H9 (cell line): ENCODE measurements at regions not wholly inside any gene's neighbourhood (a gene's known extent, or its start where the extent isn't known, plus 50 kb on each side); places are given as distances from the start of the nearest gene placed in this dataset.
A peak's percentile ranks its signal among the peaks of the same experiment; 100 is the strongest.

Experiments
- DNase-seq: peaks from one replicate; pipeline ENCODE4 v3.0.0-alpha.2; 2017
- H2AFZ ChIP-seq: one replicate; pipeline ENCODE4 v1.6.1; 2013; ENCODE audit warnings: mild to moderate bottlenecking, low read length, control low read depth, moderate library complexity
- H2AK5ac ChIP-seq: 2 replicates; pipeline ENCODE4 v1.6.1; 2013; ENCODE audit warnings: low read length, control low read depth, mixed read lengths; ENCODE audit not compliant: insufficient read length
- H2BK120ac ChIP-seq: one replicate; pipeline ENCODE4 v1.6.1; 2013; ENCODE audit warnings: low read depth, mild to moderate bottlenecking, low read length, control low read depth, inconsistent platforms; ENCODE audit not compliant: poor library complexity, severe bottlenecking
- H2BK12ac ChIP-seq: 2 replicates; pipeline ENCODE4 v1.6.1; 2013; ENCODE audit warnings: low read length, control low read depth, mixed read lengths, low read depth; ENCODE audit not compliant: insufficient read length
- H2BK15ac ChIP-seq: 2 replicates; pipeline ENCODE4 v1.6.1; 2013; ENCODE audit warnings: low read depth, low read length, control low read depth
- H2BK20ac ChIP-seq: one replicate; pipeline ENCODE4 v1.6.1; 2013; ENCODE audit warnings: low read depth, mild to moderate bottlenecking, low read length, control low read depth, inconsistent platforms; ENCODE audit not compliant: poor library complexity, severe bottlenecking
- H2BK5ac ChIP-seq: 2 replicates; pipeline ENCODE4 v1.6.1; 2013; ENCODE audit warnings: low read length, control low read depth, mixed read lengths; ENCODE audit not compliant: insufficient read length
- H3K14ac ChIP-seq: 2 replicates; pipeline ENCODE4 v1.6.1; 2013; ENCODE audit warnings: low read length, control low read depth; ENCODE audit not compliant: insufficient read depth
- H3K18ac ChIP-seq: 2 replicates; pipeline ENCODE4 v1.6.1; 2013; ENCODE audit warnings: low read depth, mild to moderate bottlenecking, mixed read lengths, low read length, control low read depth; ENCODE audit not compliant: insufficient read length
- H3K23ac ChIP-seq: 2 replicates; pipeline ENCODE4 v1.6.1; 2013; ENCODE audit warnings: low read length, control low read depth, mixed read lengths, low read depth; ENCODE audit not compliant: insufficient read length
- H3K23me2 ChIP-seq: 2 replicates; pipeline ENCODE4 v1.6.1; 2013; ENCODE audit warnings: low read depth, mild to moderate bottlenecking, mixed read lengths, low read length, control low read depth; ENCODE audit not compliant: insufficient read length, poor library complexity, severe bottlenecking
- H3K27ac ChIP-seq: 2 replicates; pipeline ENCODE4 v1.5.1; 2013; ENCODE audit warnings: low read length, control low read depth, mixed read lengths, low read depth; ENCODE audit not compliant: insufficient read length
- H3K27me3 ChIP-seq: 2 replicates; pipeline ENCODE4 v1.6.1; 2013; ENCODE audit warnings: low read length, control low read depth, inconsistent platforms; ENCODE audit not compliant: insufficient read depth
- H3K4ac ChIP-seq: 2 replicates; pipeline ENCODE4 v1.6.1; 2013; ENCODE audit warnings: low read depth, mild to moderate bottlenecking, control low read depth, inconsistent platforms, low read length, moderate library complexity
- H3K4me1 ChIP-seq: 2 replicates; pipeline ENCODE4 v1.6.1; 2013; ENCODE audit warnings: low read length, control low read depth, inconsistent platforms; ENCODE audit not compliant: insufficient read depth
- H3K4me2 ChIP-seq: 2 replicates; pipeline ENCODE4 v1.6.1; 2013; ENCODE audit warnings: low read length, control low read depth, mixed read lengths; ENCODE audit not compliant: insufficient read length, insufficient read depth
- H3K56ac ChIP-seq: 2 replicates; pipeline ENCODE4 v1.6.1; 2013; ENCODE audit warnings: low read depth, mild to moderate bottlenecking, mixed read lengths, low read length, control low read depth; ENCODE audit not compliant: insufficient read length
- H3K79me1 ChIP-seq: 2 replicates; pipeline ENCODE4 v1.6.1; 2013; ENCODE audit warnings: low read depth, mild to moderate bottlenecking, moderate library complexity, low read length, control low read depth, inconsistent platforms; ENCODE audit not compliant: insufficient read depth, poor library complexity, severe bottlenecking
- H3K79me2 ChIP-seq: 2 replicates; pipeline ENCODE4 v1.6.1; 2013; ENCODE audit warnings: low read length, control low read depth, inconsistent platforms; ENCODE audit not compliant: insufficient read depth
- H3K9ac ChIP-seq: 2 replicates; pipeline ENCODE4 v1.6.1; 2013; ENCODE audit warnings: low read length, control low read depth, mixed read lengths; ENCODE audit not compliant: insufficient read length; ENCODE audit errors: extremely low read depth
- H3K9me3 ChIP-seq: one replicate; pipeline ENCODE4 v1.6.1; 2013; ENCODE audit warnings: low read depth, low read length, inconsistent platforms; ENCODE audit not compliant: control insufficient read depth
- H3T11ph ChIP-seq: one replicate; pipeline ENCODE4 v1.6.1; 2013; ENCODE audit warnings: mild to moderate bottlenecking, low read length, control low read depth, inconsistent platforms
- H4K20me1 ChIP-seq: one replicate; pipeline ENCODE4 v1.6.1; 2013; ENCODE audit not compliant: control insufficient read depth, insufficient read length, insufficient read depth
- H4K5ac ChIP-seq: 2 replicates; pipeline ENCODE4 v1.6.1; 2013; ENCODE audit warnings: low read depth, mild to moderate bottlenecking, mixed read lengths, low read length, control low read depth; ENCODE audit not compliant: insufficient read length
- H4K8ac ChIP-seq: replicated peaks from 2 replicates; pipeline ENCODE4 v1.6.1; 2013; ENCODE audit warnings: low read length, control low read depth, mixed read lengths, low read depth; ENCODE audit not compliant: insufficient read length
- H4K91ac ChIP-seq: 2 replicates; pipeline ENCODE4 v1.6.1; 2013; ENCODE audit warnings: low read depth, mild to moderate bottlenecking, moderate library complexity, mixed read lengths, low read length, control low read depth; ENCODE audit not compliant: insufficient read length
- H3K27ac Mint-ChIP-seq, 3 experiments: 2 replicates in 2 of 3; 3 replicates in 1 of 3; pipeline ENCODE4 v1.8.0; 2020 to 2021; ENCODE audit warnings: mixed read lengths in 3 of 3, mild to moderate bottlenecking in 1 of 3, moderate library complexity in 1 of 3
- H3K27me3 Mint-ChIP-seq: 2 replicates; pipeline ENCODE4 v1.8.0; 2021; ENCODE audit warnings: low read depth, mild to moderate bottlenecking, moderate library complexity, mixed read lengths
- H3K36me3 Mint-ChIP-seq, 3 experiments: 2 replicates in 2 of 3; 3 replicates in 1 of 3; pipeline ENCODE4 v1.8.0; 2020 to 2021; ENCODE audit warnings: low read depth in 3 of 3, mixed read lengths in 3 of 3; ENCODE audit not compliant: insufficient read depth in 1 of 3
- H3K4me1 Mint-ChIP-seq, 2 experiments: 2 replicates each; pipeline ENCODE4 v1.8.0; 2020; ENCODE audit warnings: mixed read lengths in 2 of 2
- H3K4me3 Mint-ChIP-seq, 2 experiments: 2 replicates in 1 of 2; 3 replicates in 1 of 2; pipeline ENCODE4 v1.8.0; 2020 to 2021; ENCODE audit warnings: mild to moderate bottlenecking in 2 of 2, mixed read lengths in 2 of 2, moderate library complexity in 1 of 2
- H3K9me3 Mint-ChIP-seq, 2 experiments: 2 replicates in 1 of 2; 3 replicates in 1 of 2; pipeline ENCODE4 v1.8.0; 2020; ENCODE audit warnings: mild to moderate bottlenecking in 2 of 2, mixed read lengths in 2 of 2, moderate library complexity in 1 of 2
- CTCF ChIP-seq: fragments of 200-600 bp; sonication (generic); conservative IDR thresholded peaks from 3 replicates; pipeline ENCODE4 v1.8.0; 2021; ENCODE audit warnings: antibody characterized with exemption, mild to moderate bottlenecking
- WGBS: extraction: QIAGEN DNeasy Blood & Tissue Kit; methylation state at CpG from one replicate; pipeline ENCODE4 v1.1.7; 2013; ENCODE audit warnings: missing lambda C conversion rate, low lambda C conversion rate, mixed read lengths; ENCODE audit not compliant: insufficient read length; ENCODE audit errors: extremely low coverage; 5-methylcytosine and 5-hydroxymethylcytosine counted together

- TF ChIP-seq CTCF = no peak
- Histone ChIP-seq H3K9me3 (no peaks in the 10 kb centered on the region), H3K14ac (no peak overlapping the region), H4K8ac (no peak overlapping the region), H3K4me1 (no peaks in the 10 kb centered on the region), H2BK15ac (no peak overlapping the region), H3K23ac (no peak overlapping the region), H2AFZ (no peak overlapping the region), H4K20me1 (no peaks in the 10 kb centered on the region), H3K27ac (no peak overlapping the region), H3K56ac (no peak overlapping the region), H3K27me3 (no peaks in the 10 kb centered on the region), H3K79me1 (no peaks in the 10 kb centered on the region), H3K18ac (no peak overlapping the region), H3K4me2 (no peak overlapping the region), H4K91ac (no peak overlapping the region), H3K4ac (no peak overlapping the region), H2BK120ac (no peak overlapping the region), H2AK5ac (no peak overlapping the region), H4K5ac (no peak overlapping the region), H2BK12ac (no peak overlapping the region), H3K23me2 (no peaks in the 10 kb centered on the region), H3K79me2 (no peaks in the 10 kb centered on the region), H2BK5ac (no peak overlapping the region), H2BK20ac (no peak overlapping the region), H3K9ac (no peak overlapping the region), H3T11ph (no peak overlapping the region)
- H3K9me3 Mint-ChIP-seq = peaks cover 3 to 4% of the 10 kb centered on the region in 2 experiments; a peak in 2 of 5 replicates
- DNase-seq = no peak
- no peaks in the 10 kb centered on the region for H3K27me3 Mint-ChIP-seq
- no CpG with 5 or more reads among the region's 8 CpGs for WGBS
- H3K27ac Mint-ChIP-seq = peak overlapping the region in 1 of 3 experiments; percentile 23; a peak in 1 of 7 replicates
- no peak overlapping the region for H3K4me3 Mint-ChIP-seq
- H3K36me3 Mint-ChIP-seq = no peaks in the 10 kb centered on the region; a peak in 1 of 7 replicates
- no peaks in the 10 kb centered on the region for H3K4me1 Mint-ChIP-seq
Observed at GRCh38 chr17:69669441-69670178, 255.1 kb downstream of the MAP2K6 start.
